LNCaP clone FGC (cell line): ENCODE measurements at regions not wholly inside any gene's neighbourhood (a gene's known extent, or its start where the extent isn't known, plus 50 kb on each side); places are given as distances from the start of the nearest gene placed in this dataset.

Experiments
- DNase-seq: peaks from one replicate; pipeline ENCODE4 v3.0.0-alpha.2; 2011; ENCODE audit warnings: low read depth
- H3K4me3 ChIP-seq: 2 replicates; pipeline ENCODE4 v1.5.1; 2011; ENCODE audit warnings: mild to moderate bottlenecking, low read depth, low read length, control low read depth
- CTCF ChIP-seq: IDR thresholded peaks from 2 replicates; pipeline ENCODE4 v1.5.1; 2012; ENCODE audit warnings: mild to moderate bottlenecking; ENCODE audit not compliant: control insufficient read depth, insufficient read depth; ENCODE audit errors: extremely low read depth

- no peak for DNase-seq
- TF ChIP-seq CTCF = no peak
- no peak overlapping the region for H3K4me3 ChIP-seq
Observed at GRCh38 chr5:18744441-18744840, 1110.2 kb downstream of the TAF11L14 start.

- TF ChIP-seq CTCF = no peak
- DNase-seq = peak; percentile 1
- H3K4me3 ChIP-seq = peak overlapping the region; percentile 47
Observed at GRCh38 chr5:18745042-18745987, 1111.1 kb downstream of the TAF11L14 start.

- H3K4me3 ChIP-seq = peak overlapping the region; percentile 47
- peak; percentile 8 for DNase-seq
Observed at GRCh38 chr5:18745988-18746615, 1111.8 kb downstream of the TAF11L14 start.

GRCh38 chr5:18749763-18750162 is 1115.5 kb downstream of the TAF11L14 start:
- no peak for DNase-seq
- H3K4me3 ChIP-seq = no peak overlapping the region
- no peak for TF ChIP-seq CTCF

More at GRCh38 chr5:18745988-18746615, 1111.8 kb downstream of the TAF11L14 start:
- no peak for TF ChIP-seq CTCF

GRCh38 chr5:18752317-18752716 is 1118.1 kb downstream of the TAF11L14 start:
- no peak for TF ChIP-seq CTCF
- no peak for DNase-seq
- H3K4me3 ChIP-seq = no peak overlapping the region

GRCh38 chr5:18754201-18754600 is 1119.9 kb downstream of the TAF11L14 start:
- TF ChIP-seq CTCF = no peak
- no peak for DNase-seq
- H3K4me3 ChIP-seq = no peak overlapping the region
